Stimulated activated CD8-positive, alpha-beta memory T cell treated with anti-CD3 and anti-CD28 coated beads, Interleukin-12 subunit alpha, Interleukin-12 subunit beta, amount 100 ng/mL, for 24 hours (primary cell): ENCODE measurements at regions not wholly inside any gene's neighbourhood (a gene's known extent, or its start where the extent isn't known, plus 50 kb on each side); places are given as distances from the start of the nearest gene placed in this dataset.

Experiments
- DNase-seq: peaks from one replicate; pipeline ENCODE4 v3.0.0-alpha.2; 2020; ENCODE audit errors: extremely low read depth

- DNase-seq = no peak
Observed at GRCh38 chr2:219897456-219897855, 270.0 kb downstream of the SLC4A3 start.

DNA sequence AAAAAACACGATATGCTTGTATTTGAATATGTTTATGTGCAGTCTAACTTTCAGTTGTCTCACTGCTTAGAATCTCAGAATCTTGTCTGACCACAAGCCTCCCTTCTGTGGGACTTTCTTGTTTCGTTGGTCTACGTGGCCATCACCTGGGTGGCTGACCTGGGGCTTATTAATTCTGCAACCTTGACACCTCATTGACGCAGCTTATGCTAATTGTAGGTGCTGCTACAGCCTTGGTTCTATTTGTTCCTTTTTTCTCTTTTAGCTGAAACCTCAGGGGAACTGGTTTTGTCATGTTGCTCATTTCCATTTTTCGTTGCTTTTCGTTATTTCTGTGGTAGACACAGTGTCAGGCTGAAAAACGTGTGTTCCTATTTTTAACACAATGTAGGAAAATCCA, 273.7 kb downstream of the SLC4A3 start:
- DNase-seq = no peak

- DNase-seq = no peak
Observed at GRCh38 chr2:219902891-219903552, 275.6 kb downstream of the SLC4A3 start.

DNA sequence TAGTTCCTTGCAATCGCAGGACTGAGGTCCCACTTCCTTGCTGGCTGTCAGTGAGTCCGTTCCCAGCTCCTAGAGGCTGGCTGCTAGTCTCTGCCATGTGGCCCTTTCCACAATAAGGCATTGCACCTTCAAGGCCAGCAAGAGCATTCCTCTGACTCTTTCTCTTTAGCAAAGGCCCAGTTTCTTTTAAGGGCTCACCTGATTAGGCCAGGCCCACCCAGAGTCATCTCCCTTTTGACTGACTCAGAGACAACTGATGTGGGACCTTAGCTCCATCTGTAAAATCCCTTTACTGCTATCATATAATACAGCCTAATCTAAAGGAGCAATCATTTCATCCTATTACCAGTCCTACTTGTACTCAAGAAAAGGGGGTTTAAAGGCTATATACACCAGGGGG, 278.2 kb downstream of the SLC4A3 start:
- no peak for DNase-seq

GRCh38 chr2:219906114-219907010, 278.9 kb downstream of the SLC4A3 start:
- DNase-seq = no peak

DNA sequence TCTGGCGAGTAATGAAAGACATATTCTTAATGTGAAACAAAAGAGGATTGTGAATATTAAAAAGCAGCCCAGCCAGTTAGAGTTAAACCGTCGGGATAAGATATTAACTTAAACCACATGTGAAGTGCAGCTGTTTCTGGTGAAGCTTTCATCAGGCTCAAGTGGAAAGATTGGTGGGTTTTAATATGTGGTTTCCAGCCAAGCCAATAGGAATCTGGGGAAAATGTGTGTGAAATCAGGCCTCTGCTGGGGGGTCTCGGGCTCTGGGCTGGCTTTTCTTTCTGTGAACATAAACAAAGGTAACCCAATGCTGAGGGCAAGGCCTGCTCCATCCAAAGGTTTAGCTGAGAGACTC, 279.6 kb downstream of the SLC4A3 start:
- DNase-seq = no peak

GRCh38 chr2:219908538-219908937, 281.1 kb downstream of the SLC4A3 start:
- no peak for DNase-seq

DNA sequence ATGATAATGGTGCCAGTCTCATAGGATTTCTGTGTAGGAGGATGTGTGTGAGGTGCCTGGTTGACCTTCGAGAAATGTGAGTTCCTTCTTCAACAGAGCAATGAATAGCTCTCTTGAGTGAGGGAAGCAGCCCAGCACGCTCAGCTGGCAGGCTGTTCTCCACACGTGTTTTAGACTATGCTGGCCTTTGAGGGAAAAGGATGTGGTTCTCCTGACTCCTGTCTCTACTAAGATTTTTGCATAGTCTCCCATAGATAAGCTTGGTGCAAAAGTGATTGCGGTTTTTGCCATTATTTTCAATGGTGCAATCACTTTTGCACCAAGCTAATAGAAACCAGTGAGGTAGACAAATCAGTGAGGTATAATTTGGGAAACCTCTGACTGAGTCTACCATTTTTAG, 284.1 kb downstream of the SLC4A3 start:
- DNase-seq = no peak

- DNase-seq = no peak
Observed at GRCh38 chr2:219912491-219912921, 285.1 kb downstream of the SLC4A3 start.

- no peak for DNase-seq
Observed at GRCh38 chr2:219914577-219914976, 287.1 kb downstream of the SLC4A3 start.

- DNase-seq = no peak
Observed at GRCh38 chr2:219916281-219916680, 288.9 kb downstream of the SLC4A3 start.

GRCh38 chr2:219916726-219917440, 289.5 kb downstream of the SLC4A3 start:
- DNase-seq = no peak

- no peak for DNase-seq
Observed at GRCh38 chr2:219918254-219918653, 290.8 kb downstream of the SLC4A3 start.

DNA sequence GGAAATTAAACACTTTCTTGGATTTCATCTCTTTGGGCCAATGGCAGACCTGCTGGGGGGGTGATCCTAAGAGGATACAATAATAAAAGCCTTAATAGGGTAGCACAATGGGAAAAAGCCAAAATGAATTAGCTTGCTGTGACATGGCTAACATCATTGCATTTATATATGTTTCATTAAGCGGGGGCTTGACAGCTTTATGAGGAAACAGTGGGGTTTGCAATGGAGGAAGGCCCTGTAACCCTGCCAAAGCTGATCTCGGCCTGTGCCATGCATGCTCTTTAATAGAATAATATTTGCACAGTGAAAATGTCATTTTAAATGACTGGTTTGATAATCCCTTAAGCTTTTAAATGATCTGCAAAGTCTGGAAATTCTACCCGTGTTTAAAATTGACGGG, 291.5 kb downstream of the SLC4A3 start:
- no peak for DNase-seq

DNA sequence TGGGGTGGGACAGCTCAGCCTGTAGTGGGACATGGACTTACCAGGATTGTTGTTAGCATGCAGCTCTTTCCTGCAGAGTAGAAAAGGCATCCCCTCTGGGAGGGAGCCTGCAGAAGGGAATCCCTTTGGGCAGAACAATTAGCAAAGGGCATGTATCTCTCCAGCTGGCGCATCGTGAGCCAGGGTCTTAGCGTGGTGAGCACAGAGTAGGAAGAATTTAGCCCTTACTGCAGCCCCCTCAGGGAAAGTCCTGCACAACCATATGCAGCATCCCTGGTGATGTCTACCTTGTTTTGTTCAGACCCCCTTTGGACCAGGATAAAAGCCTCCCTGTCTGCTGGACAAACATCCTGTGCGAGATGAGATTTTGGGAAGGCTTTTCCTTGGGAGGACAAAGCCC, 292.1 kb downstream of the SLC4A3 start:
- DNase-seq = no peak

GRCh38 chr2:219929835-219930234, 302.4 kb downstream of the SLC4A3 start:
- DNase-seq = no peak

- no peak for DNase-seq
Observed at GRCh38 chr2:219939647-219940046, 312.2 kb downstream of the SLC4A3 start.

DNA sequence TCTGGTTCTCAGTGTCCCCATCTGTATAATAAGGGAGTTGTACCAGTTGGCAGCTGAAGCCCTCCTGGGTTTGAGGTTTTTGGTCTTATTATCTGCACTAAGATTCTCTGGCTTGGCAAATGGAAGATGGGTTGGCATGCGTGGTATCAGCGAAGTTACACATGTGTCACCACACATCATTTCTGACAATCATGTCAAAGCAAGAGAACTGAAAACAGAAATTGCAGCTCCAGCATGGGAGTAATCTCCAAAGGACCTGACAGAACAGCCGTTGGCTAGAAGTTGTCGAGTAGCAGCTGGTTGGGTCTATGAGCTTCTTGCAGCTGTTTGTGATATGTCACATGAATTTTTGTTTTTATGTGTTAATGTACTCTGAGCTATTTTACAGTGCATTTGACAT, 317.4 kb downstream of the SLC4A3 start:
- no peak for DNase-seq

DNA sequence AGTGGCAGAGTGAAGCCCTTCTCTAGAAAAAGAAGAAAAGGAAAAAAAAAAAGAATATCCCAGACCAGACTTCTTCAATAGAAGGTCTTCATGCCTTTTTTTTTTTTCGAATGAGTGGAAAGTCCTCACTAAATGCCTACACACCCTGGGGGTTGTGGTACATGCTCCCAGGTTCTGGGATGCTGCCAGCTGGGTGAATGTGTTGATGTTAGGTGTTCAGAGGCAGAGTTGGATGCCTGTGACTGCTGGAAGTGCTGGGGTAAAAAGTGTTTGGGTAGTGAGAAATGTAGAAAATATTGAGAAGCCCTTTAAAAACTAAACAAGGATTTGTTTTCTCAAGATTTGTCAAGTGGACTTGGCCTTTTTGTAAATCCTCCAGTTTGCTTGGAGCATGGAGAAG, 318.6 kb downstream of the SLC4A3 start:
- no peak for DNase-seq

DNA sequence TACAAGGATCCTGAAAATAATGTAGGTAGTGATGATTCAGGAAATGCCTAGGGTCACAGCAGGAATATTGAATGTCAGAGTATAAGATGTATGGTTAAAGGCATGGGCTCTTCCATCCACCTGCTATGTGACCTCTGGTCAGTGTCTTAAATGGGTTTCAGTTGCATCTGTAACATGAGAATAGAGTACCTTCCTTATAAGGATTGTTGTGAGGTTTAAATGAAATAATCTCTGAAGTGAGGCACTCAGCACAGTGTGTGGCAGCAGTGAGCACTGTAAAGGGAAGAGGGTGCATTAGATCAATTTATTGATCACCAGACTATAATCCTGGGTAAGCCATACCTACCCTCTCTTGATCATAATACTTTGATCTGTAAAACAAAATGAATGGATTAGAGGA, 319.1 kb downstream of the SLC4A3 start:
- no peak for DNase-seq

DNA sequence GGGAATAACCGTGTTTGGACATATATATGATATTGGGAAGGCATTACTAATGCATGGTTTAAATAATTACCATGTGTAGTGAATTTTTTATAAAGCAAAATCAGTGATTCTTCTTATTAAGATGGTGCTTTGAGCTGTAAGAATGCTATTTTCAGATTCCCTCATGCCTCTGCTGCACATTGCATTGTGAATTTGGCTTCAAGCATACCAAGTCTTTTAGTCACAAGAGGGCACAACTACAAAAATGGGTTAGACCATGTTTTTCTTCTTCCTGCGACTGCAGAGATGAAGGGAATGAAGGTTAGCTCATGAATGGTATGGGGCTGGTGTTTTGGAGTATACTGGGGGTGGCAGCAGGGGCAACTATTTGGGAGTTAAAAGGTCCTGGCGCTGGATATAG, 320.1 kb downstream of the SLC4A3 start:
- no peak for DNase-seq

DNA sequence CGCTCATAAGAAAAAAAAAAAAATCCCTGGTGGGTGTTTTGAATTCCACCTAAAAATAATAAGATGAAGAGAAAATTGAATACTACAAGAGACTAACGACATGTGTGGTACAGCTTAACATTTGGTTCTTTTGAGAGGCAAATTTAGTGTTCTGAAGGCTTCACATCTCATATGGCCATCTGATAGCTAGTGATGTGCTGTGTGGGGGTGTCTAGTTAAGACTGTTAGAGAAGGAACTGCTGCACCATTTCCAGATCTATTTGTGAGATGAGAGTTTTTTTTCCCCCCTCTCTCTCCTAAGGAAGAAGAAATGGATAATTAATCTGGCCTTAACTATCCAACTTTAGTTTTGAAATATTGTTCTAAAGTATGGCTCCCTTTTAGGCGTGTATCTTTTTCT, 321.6 kb downstream of the SLC4A3 start:
- no peak for DNase-seq

- DNase-seq = no peak
Observed at GRCh38 chr2:219951099-219951498, 323.7 kb downstream of the SLC4A3 start.
